ENCODE measurements at regions not wholly inside any gene's neighbourhood (a gene's known extent, or its start where the extent isn't known, plus 50 kb on each side); places are given as distances from the start of the nearest gene placed in this dataset.
A peak's percentile ranks its signal among the peaks of the same experiment; 100 is the strongest.
"Not testable (repeated sequence)": the region's sequence is repeated elsewhere in the genome, so short reads cannot be mapped to it uniquely, and the experiment has no call there.

DNA sequence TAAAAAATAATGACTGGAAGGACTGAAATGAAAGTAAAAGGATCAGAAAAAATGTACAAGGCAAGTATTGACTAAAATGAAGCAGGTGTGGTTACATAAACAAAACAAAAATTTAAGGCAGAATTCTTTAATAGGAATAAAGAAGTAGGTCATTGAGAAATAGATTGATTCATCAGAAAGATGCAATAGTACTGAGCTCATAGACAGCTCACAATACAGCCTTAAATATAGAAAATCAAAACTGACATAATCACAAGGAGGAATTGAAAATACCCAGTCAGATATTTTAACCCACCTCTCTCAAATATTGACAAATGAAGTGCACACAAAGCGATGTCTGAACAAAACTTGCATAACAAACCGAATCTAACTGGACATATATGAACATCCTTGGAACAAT lies 366.8 kb upstream of the DPYD start:
- H3K4me3 Mint-ChIP-seq = no peak overlapping the region
- no peak overlapping the region for H3K27ac Mint-ChIP-seq
- H3K36me3 Mint-ChIP-seq (ENCODE audit: low read depth) = no peaks in the 10 kb centered on the region
- no peaks in the 10 kb centered on the region for H3K4me1 Mint-ChIP-seq
- TF ChIP-seq CTCF (IDR thresholded peaks at IDR 0.05; ENCODE audit: unreplicated experiment in 3 of 3) = no peak
- H3K27me3 Mint-ChIP-seq (ENCODE audit: low read depth) = no peaks in the 10 kb centered on the region
- no peaks in the 10 kb centered on the region for H3K9me3 Mint-ChIP-seq

DNA sequence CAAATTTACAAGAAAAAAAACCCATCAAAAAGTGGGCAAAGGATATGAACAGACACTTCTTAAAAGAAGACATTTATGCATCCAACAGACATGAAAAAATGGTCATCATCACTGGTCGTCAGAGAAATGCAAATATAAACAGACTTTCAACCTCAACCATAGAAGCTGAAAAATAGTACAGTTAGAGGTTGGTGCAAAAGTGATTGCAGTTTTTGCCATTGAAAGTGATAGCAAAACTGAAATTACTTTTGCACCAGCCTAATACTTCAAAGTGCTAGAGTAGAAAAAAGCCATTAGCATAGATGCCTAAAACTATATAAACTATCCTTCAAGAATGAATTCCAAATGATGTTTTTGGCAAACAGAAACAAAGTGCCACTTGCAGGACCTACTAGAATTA lies 365.8 kb upstream of the DPYD start:
- Mint-ChIP-seq H3K27me3 (ENCODE audit: low read depth) (no peaks in the 10 kb centered on the region), H3K9me3 (no peaks in the 10 kb centered on the region), H3K27ac (no peak overlapping the region), H3K4me3 (no peak overlapping the region), H3K4me1 (no peaks in the 10 kb centered on the region), H3K36me3 (ENCODE audit: low read depth) (no peaks in the 10 kb centered on the region)
- TF ChIP-seq CTCF (IDR thresholded peaks at IDR 0.05; ENCODE audit: unreplicated experiment in 3 of 3) = no peak

- H3K9me3 Mint-ChIP-seq; H3K4me1 Mint-ChIP-seq; H3K27ac Mint-ChIP-seq; H3K27me3 Mint-ChIP-seq (ENCODE audit: low read depth); H3K36me3 Mint-ChIP-seq (ENCODE audit: low read depth); H3K4me3 Mint-ChIP-seq: not testable (repeated sequence)
These were observed 364.5 kb upstream of the DPYD start for GRCh38 chr1:98285286-98285685.

DNA sequence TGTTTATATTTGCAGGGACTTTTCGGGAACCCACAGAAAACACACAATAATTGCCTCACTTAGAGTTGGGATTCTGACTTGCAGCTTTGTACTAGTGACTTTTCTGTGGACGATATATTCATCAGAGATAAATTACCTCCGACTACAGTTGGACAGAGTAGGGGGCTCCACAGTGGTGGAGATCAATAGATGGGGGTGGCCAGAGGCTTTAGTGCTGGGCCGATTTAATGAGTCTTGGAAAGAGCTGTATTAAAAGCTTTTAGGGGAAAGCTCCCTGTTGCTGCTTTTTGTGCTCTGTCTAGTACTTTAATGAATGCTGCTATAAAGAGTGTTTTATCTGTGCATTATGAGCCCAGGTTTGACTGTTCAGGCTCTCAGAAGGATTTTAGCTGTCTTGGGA lies 359.2 kb upstream of the DPYD start:
- H3K36me3 Mint-ChIP-seq (ENCODE audit: low read depth) = no peaks in the 10 kb centered on the region
- H3K4me1 Mint-ChIP-seq = no peaks in the 10 kb centered on the region
- H3K9me3 Mint-ChIP-seq = no peaks in the 10 kb centered on the region
- no peak overlapping the region for H3K4me3 Mint-ChIP-seq
- no peak for TF ChIP-seq CTCF (IDR thresholded peaks at IDR 0.05; ENCODE audit: unreplicated experiment in 3 of 3)
- H3K27me3 Mint-ChIP-seq (ENCODE audit: low read depth) = no peaks in the 10 kb centered on the region
- no peak overlapping the region for H3K27ac Mint-ChIP-seq

DNA sequence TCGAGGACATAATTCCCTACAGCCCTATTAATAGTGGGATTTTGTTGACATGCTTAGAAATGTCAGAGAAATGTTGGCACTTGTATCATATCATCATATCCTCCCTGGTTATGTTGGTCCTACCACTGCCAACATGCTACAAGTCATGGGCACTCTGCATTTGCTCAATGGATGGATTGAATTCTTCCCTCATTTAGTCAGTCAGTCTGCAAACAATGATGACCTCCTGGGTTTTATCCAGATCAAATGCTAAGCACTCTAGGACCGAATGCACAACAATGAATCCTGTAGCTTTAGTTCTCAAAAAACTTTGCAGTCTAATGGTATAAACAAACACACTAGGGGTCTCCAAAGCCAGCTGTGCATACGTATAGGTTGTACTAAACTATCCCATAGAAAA lies 357.2 kb upstream of the DPYD start:
- Mint-ChIP-seq H3K4me1 (no peaks in the 10 kb centered on the region), H3K4me3 (no peak overlapping the region), H3K9me3 (peaks cover 5% of the 10 kb centered on the region), H3K27ac (peak overlapping the region in 1 of 3 experiments; percentile 74), H3K27me3 (ENCODE audit: low read depth) (no peaks in the 10 kb centered on the region), H3K36me3 (ENCODE audit: low read depth) (no peaks in the 10 kb centered on the region)
- no peak for TF ChIP-seq CTCF (IDR thresholded peaks at IDR 0.05; ENCODE audit: unreplicated experiment in 3 of 3)

DNA sequence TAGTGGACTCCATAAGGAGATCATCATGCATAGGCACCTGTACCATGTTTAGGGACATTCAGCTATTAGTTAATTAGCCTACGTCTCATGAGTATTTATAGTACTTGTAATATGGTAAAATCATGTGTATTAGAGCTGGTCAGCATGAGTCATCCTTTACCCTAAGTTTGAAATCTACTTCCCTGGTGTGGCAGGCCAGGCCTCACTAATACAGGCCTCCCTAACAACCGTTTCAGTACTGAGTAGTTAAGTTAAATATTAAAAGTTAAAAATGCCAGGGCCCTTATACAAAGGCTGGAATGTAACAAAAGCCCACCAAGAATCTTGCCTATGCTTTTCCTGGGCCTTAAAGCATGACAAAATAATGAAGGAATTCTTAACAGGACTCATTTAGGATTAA lies 356.3 kb upstream of the DPYD start:
- H3K4me3 Mint-ChIP-seq = no peak overlapping the region
- H3K9me3 Mint-ChIP-seq = peaks cover 11% of the 10 kb centered on the region
- H3K27me3 Mint-ChIP-seq (ENCODE audit: low read depth) = no peaks in the 10 kb centered on the region
- no peak for TF ChIP-seq CTCF (IDR thresholded peaks at IDR 0.05; ENCODE audit: unreplicated experiment in 3 of 3)
- no peaks in the 10 kb centered on the region for H3K36me3 Mint-ChIP-seq (ENCODE audit: low read depth)
- no peaks in the 10 kb centered on the region for H3K4me1 Mint-ChIP-seq
- peak overlapping the region; percentile 65 to 89 (median 83) for H3K27ac Mint-ChIP-seq

DNA sequence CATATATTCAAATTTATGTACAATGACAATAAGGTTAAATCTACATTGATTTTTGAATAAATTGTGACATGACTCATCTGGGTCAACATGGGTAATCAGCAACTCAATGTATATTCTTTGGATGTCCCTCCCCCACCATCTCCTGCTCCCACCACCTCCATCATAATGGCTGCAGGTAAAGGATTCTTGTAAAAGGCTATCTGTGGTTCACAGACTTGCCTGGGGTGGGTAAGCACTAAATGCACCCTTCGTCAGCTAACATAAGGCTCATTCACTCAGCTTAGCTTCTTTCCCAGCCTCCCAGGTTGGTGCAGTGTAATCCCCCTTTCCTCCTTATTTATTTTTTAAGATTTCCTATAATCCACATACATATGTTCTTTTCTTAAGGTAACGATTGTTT lies 355.7 kb upstream of the DPYD start:
- no peak for TF ChIP-seq CTCF (IDR thresholded peaks at IDR 0.05; ENCODE audit: unreplicated experiment in 3 of 3)
- H3K9me3 Mint-ChIP-seq = peaks cover 12% of the 10 kb centered on the region
- H3K36me3 Mint-ChIP-seq (ENCODE audit: low read depth) = no peaks in the 10 kb centered on the region
- H3K27me3 Mint-ChIP-seq (ENCODE audit: low read depth) = no peaks in the 10 kb centered on the region
- H3K4me3 Mint-ChIP-seq = no peak overlapping the region
- H3K4me1 Mint-ChIP-seq = no peaks in the 10 kb centered on the region
- H3K27ac Mint-ChIP-seq = peak overlapping the region in 2 of 3 experiments; percentile 65 to 89

Data from nephron (organoid).